Muscle layer of duodenum (tissue), 2 donors: ENCODE measurements at regions not wholly inside any gene's neighbourhood (a gene's known extent, or its start where the extent isn't known, plus 50 kb on each side); places are given as distances from the start of the nearest gene placed in this dataset.

Experiments
- H3K27ac ChIP-seq: one replicate; pipeline ENCODE4 v1.7.0; 2013; ENCODE audit warnings: mild to moderate bottlenecking, low read length
- H3K27me3 ChIP-seq: one replicate; pipeline ENCODE4 v1.7.0; 2013; ENCODE audit warnings: low read depth, mild to moderate bottlenecking, control low read depth, low read length
- H3K36me3 ChIP-seq, 2 donors: one replicate each; pipeline ENCODE4 v1.7.0; 2013; ENCODE audit warnings: low read length in 2 of 2, control low read depth in 1 of 2, mild to moderate bottlenecking in 1 of 2; ENCODE audit not compliant: insufficient read depth in 2 of 2, control insufficient read depth in 1 of 2
- H3K4me1 ChIP-seq, 2 donors: one replicate each; pipeline ENCODE4 v1.7.0; 2013; ENCODE audit warnings: low read length in 2 of 2, mild to moderate bottlenecking in 2 of 2, control low read depth in 1 of 2, moderate library complexity in 1 of 2; ENCODE audit not compliant: insufficient read depth in 2 of 2, control insufficient read depth in 1 of 2
- H3K4me3 ChIP-seq, 2 donors: one replicate each; pipeline ENCODE4 v1.7.0; 2013; ENCODE audit warnings: low read length in 2 of 2, low read depth in 1 of 2, mild to moderate bottlenecking in 1 of 2
- H3K9me3 ChIP-seq, 2 donors: one replicate each; pipeline ENCODE4 v1.7.0; 2013; ENCODE audit warnings: low read length in 2 of 2, control low read depth in 1 of 2, mild to moderate bottlenecking in 1 of 2; ENCODE audit not compliant: control insufficient read depth in 1 of 2
- donor health status: healthy.

DNA sequence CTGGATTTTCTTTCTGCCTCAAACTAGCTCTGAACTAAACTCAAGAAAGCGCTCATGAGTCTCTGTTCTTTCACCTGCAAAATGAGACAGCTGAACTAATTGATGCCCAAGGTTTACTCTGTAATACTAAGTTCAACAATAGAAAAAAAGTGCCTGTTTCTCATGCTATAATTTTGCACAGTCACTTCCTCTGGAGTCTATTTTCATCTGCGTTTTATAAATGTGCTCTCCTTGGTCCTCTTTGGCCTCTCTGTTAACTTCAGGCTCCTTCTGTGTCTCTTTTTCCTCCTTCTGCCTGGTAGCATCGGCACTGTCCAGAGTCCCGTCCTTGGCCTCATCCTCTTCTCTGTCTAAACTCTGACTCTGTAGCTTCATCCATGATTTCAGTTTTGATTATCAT lies 311.9 kb upstream of the TLE4 start:
- H3K4me1 ChIP-seq, result peaks cover 0 to 4% of the 10 kb centered on the region in 2 donors
- H3K27me3 ChIP-seq, result peaks cover 4% of the 10 kb centered on the region
- no peaks in the 10 kb centered on the region for H3K9me3 ChIP-seq
- H3K36me3 ChIP-seq, result no peaks in the 10 kb centered on the region
- H3K4me3 ChIP-seq, result no peak overlapping the region
- H3K27ac ChIP-seq, result no peak overlapping the region

DNA sequence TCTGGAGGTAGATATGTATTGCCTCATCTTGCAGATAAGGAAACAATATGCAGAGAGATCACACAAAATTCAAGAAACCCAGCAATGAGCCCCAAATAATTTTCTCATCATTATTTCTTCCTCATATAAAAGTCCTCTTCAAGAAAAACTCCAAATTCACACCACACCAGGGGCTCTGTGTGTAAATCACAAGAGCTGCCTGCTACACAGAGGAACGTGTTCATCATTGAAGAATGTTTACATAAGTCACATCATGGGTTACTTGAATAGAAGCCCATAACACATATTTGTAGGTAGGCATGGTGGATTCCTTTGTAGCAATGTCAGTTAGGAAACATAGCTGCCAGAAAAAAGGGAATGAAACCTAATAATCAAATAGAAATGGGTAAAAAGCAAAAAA lies 308.1 kb upstream of the TLE4 start:
- Histone ChIP-seq H3K27ac (no peak overlapping the region), H3K27me3 (no peaks in the 10 kb centered on the region), H3K36me3 (no peaks in the 10 kb centered on the region), H3K9me3 (no peaks in the 10 kb centered on the region), H3K4me3 (no peak overlapping the region), H3K4me1 (no peaks in the 10 kb centered on the region)

DNA sequence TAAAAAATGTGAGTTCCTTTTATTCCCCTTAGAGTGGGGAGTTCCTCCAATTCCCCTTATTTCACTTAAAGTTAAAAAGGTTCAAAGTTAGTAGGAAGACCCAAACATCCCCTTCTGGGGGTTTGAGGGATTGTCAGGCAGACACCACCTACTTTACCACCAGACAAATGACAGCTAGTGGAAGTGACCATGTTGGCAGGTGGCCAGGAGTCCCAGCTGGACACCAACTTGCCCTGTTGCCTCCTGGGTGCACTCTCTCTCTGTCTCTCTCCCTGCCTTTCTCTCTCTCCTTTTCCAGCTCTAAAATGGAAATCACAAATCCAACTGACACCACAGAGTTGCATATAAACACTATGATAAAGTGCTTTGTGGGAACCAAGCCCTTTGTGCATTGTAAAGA lies 307.7 kb upstream of the TLE4 start:
- H3K9me3 ChIP-seq, result no peaks in the 10 kb centered on the region
- H3K4me3 ChIP-seq, result no peak overlapping the region
- no peaks in the 10 kb centered on the region for H3K27me3 ChIP-seq
- no peak overlapping the region for H3K27ac ChIP-seq
- H3K4me1 ChIP-seq, result no peaks in the 10 kb centered on the region
- H3K36me3 ChIP-seq, result no peaks in the 10 kb centered on the region

DNA sequence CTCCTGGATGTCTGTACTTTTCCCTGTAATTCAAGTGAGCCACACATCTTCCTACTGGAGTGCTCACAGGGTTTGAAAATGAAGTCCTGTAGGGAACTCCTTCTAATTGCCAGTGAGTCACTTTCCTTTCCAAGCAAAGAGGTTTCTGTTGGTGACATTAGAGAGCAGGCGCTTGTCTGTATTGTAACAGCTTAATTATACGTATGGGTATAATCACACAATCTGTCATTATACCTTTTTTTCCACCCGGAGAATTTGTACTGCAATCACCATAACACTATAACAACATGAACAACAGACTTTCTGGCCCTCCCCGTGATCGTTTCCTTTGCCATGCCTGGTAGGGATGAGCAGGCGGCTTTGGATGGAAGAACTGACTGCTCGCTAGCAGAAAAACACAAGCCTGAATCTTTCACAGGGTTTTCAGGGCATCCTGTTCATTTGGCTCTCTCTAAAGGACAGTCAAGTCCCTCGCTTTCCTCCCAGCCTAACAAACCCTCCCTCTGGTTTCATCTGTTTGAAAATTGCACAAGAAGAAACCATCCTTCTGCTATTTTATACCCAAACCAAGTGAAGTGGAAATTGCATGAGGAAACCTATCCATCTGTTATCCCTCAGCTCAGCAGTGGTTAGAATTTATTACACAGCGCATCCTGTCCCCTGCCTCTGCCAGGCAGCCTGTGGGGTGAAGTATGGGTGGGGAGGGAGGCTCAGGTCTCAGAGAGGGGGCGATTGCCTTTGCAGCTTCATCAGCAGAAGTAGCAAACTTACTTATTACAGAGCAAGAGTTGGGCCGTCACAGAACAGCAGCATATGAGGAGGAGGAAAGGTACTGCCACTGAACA lies 307.0 kb upstream of the TLE4 start:
- no peak overlapping the region for H3K27ac ChIP-seq
- H3K4me1 ChIP-seq, result no peaks in the 10 kb centered on the region
- H3K4me3 ChIP-seq, result no peak overlapping the region
- H3K36me3 ChIP-seq, result no peaks in the 10 kb centered on the region
- no peaks in the 10 kb centered on the region for H3K27me3 ChIP-seq
- no peaks in the 10 kb centered on the region for H3K9me3 ChIP-seq

DNA sequence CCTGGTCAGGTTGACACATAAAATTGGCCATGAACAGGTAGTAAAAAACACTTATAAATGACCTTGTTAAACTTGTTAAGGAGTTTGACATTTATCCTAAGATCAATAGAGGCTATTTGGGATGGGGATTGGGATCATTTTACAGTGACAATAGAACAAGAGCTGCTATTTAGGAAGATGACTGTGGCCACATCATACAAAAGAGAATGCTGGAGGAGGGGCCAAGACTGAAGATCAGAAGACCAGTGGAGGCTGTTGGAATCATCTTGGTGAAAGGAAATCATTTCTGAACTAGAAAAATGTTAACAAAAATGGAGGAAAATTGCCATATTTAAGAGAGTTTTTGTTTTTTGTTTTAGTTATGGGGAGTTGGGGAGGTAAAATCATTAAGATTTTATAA lies 304.8 kb upstream of the TLE4 start:
- H3K9me3 ChIP-seq, result no peaks in the 10 kb centered on the region

DNA sequence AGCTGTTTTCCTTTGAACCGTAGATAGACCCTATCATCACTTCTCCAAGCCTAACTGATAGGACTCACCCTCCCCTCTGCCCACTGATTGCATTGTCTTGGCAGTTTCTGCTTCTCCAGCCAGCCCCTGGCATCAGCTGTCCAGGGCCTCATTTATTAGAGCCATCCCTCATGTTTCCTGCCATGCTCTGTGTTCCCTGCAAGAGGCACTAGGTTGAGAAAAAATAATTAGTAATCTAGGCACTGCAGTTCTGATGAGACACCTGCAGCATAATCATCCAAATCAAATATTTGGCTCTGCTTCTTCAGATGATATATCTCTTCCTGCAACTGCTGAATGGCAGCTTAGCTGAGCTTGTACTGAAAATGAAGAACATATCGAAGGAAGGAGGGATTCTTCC lies 303.0 kb upstream of the TLE4 start:
- no peaks in the 10 kb centered on the region for H3K9me3 ChIP-seq
- H3K4me1 ChIP-seq, result no peaks in the 10 kb centered on the region
- no peak overlapping the region for H3K4me3 ChIP-seq
- H3K27me3 ChIP-seq, result no peaks in the 10 kb centered on the region
- H3K27ac ChIP-seq, result no peak overlapping the region
- H3K36me3 ChIP-seq, result no peaks in the 10 kb centered on the region

More for the DNA sequence above, 304.8 kb upstream of the TLE4 start:
- H3K4me1 ChIP-seq, result no peaks in the 10 kb centered on the region
- no peaks in the 10 kb centered on the region for H3K36me3 ChIP-seq
- H3K27ac ChIP-seq, result no peak overlapping the region
- no peak overlapping the region for H3K4me3 ChIP-seq
- H3K27me3 ChIP-seq, result no peaks in the 10 kb centered on the region

DNA sequence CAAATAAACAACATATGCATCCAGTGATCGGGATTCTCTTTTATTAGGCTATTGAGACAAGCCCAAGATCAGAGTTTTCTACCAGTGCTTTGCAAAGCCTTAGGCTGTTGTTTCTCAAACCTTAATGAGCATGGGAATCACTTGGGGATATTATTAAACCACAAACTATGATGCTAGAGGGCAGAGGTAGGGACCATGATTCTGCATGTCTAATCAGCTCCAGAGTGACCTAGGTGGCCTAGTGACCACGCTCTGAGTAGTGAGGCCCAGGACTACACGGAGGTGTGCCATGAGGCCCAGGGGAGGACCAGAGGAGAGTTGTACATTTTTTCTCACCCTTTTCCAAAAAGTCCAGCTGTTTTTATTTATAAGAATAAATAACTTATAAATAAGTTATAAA lies 298.5 kb upstream of the TLE4 start:
- Histone ChIP-seq H3K9me3 (no peaks in the 10 kb centered on the region), H3K4me1 (no peaks in the 10 kb centered on the region), H3K27me3 (no peaks in the 10 kb centered on the region), H3K27ac (no peak overlapping the region), H3K4me3 (no peak overlapping the region), H3K36me3 (no peaks in the 10 kb centered on the region)

DNA sequence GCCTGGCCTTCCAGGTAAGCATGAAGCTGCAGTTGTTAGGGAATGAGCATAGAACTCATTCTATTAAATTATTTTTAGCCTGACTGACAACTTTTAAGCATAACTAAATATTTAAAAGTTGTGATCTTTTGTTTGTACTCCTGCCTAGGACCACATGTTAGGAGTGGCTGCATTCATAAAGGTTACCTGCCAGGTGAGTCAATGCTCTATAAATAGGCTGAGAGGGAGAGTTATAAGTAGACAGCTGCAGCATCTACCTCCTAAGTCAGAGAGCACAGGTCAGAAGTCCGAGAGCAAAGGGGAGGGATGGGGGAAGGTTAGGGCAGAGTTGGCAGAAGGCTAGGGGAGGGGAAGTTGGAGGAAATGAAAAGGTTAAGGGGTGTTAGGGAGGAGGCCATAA lies 292.4 kb upstream of the TLE4 start:
- H3K4me1 ChIP-seq, result no peaks in the 10 kb centered on the region
- no peaks in the 10 kb centered on the region for H3K27me3 ChIP-seq
- H3K27ac ChIP-seq, result no peak overlapping the region
- no peaks in the 10 kb centered on the region for H3K36me3 ChIP-seq
- no peaks in the 10 kb centered on the region for H3K9me3 ChIP-seq
- H3K4me3 ChIP-seq, result no peak overlapping the region

DNA sequence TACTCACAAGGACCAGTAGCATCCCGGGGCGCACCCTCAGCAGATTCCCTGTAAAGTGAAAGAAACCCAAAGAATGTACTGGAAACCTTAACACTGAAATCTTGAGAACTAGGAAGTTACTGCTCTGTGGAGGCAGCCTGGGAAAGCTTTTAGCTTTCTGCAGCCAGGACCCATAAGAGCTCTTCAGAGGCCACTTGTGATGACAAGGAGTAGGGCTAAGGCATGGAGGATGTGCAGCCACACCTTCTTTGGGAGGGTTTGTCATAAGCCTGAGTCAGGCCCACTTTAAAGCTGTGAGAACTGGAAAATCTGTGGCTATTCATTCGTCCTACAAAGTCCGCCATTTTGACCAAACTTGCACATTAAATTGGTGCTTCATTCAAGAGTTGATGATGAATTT lies 291.1 kb upstream of the TLE4 start:
- Histone ChIP-seq H3K27me3 (no peaks in the 10 kb centered on the region), H3K4me3 (no peak overlapping the region), H3K4me1 (no peaks in the 10 kb centered on the region), H3K9me3 (no peaks in the 10 kb centered on the region), H3K27ac (no peak overlapping the region), H3K36me3 (no peaks in the 10 kb centered on the region)

DNA sequence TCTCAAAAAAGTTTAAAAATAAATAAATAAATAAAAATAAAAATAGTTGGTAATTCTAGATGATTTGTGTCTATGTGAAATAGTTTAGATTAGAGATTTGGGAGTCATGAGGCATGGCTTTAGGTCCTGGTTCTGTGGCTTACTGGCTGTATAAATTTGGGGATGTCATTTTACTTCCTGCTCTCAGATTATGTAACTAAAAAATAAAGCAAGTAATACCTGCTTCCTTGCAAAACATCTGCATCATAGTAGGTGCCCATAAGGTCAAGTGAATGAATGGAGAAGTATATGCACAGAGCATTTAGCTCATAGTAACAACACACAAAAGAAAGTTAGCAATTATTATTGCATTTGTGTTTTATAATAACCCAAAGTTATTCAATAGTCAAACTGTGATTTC lies 287.7 kb upstream of the TLE4 start:
- Histone ChIP-seq H3K27me3 (no peaks in the 10 kb centered on the region), H3K4me3 (no peak overlapping the region), H3K36me3 (no peaks in the 10 kb centered on the region)

DNA sequence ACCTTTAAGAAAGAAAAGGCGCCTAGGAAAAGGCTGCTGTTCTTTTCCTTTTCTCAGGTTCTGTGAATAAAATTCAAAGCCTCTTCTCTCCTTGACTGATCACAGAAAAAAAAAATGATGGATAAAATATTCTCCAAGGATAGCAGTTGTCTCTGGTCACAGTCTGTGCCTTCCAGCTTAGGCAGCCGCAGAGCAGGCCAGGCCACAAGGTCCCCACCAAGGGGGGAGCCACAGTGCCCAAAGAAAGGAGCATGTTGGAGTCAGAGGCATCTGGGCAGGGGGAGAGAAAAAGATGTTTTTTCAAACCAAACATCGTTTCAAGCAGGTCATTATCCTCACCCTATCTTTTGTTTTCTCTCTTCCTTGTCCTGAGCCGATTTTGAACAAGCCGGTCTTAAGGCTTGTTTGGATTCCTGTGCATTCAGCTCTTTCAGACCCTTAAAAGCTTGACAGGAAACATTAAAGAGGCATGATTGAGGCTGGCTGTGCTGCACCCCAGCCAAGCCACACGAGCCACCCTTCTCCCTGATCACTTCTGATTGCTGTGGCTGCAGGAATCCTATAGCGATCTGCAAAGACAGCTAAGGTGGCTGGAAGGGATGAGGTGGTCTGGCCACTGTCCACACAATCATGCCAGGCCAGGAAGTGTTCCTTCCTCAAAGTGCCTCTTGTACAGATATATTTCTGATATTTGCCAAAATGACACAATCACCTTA lies 284.6 kb upstream of the TLE4 start:
- no peaks in the 10 kb centered on the region for H3K4me1 ChIP-seq
- H3K36me3 ChIP-seq, result no peaks in the 10 kb centered on the region
- H3K4me3 ChIP-seq, result no peak overlapping the region
- no peak overlapping the region for H3K27ac ChIP-seq
- no peaks in the 10 kb centered on the region for H3K27me3 ChIP-seq
- no peaks in the 10 kb centered on the region for H3K9me3 ChIP-seq

More for the DNA sequence above, 287.7 kb upstream of the TLE4 start:
- no peak overlapping the region for H3K27ac ChIP-seq
- H3K9me3 ChIP-seq, result no peaks in the 10 kb centered on the region
- no peaks in the 10 kb centered on the region for H3K4me1 ChIP-seq
